ENCODE measurements at regions not wholly inside any gene's neighbourhood (a gene's known extent, or its start where the extent isn't known, plus 50 kb on each side); places are given as distances from the start of the nearest gene placed in this dataset.

GRCh38 chr10:114758331-114758730 is 63.2 kb upstream of the FHIP2A start:
- H3K27ac Mint-ChIP-seq, result no peak overlapping the region
- H3K4me3 Mint-ChIP-seq, result no peak overlapping the region
- H3K4me1 Mint-ChIP-seq (ENCODE audit: low read depth), result peaks cover 24% of the 10 kb centered on the region
- TF ChIP-seq, protein P1, sequence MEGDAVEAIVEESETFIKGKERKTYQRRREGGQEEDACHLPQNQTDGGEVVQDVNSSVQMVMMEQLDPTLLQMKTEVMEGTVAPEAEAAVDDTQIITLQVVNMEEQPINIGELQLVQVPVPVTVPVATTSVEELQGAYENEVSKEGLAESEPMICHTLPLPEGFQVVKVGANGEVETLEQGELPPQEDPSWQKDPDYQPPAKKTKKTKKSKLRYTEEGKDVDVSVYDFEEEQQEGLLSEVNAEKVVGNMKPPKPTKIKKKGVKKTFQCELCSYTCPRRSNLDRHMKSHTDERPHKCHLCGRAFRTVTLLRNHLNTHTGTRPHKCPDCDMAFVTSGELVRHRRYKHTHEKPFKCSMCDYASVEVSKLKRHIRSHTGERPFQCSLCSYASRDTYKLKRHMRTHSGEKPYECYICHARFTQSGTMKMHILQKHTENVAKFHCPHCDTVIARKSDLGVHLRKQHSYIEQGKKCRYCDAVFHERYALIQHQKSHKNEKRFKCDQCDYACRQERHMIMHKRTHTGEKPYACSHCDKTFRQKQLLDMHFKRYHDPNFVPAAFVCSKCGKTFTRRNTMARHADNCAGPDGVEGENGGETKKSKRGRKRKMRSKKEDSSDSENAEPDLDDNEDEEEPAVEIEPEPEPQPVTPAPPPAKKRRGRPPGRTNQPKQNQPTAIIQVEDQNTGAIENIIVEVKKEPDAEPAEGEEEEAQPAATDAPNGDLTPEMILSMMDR (IDR thresholded peaks at IDR 0.05), result no peak
- DNase-seq, result peak; percentile 10
- H3K36me3 Mint-ChIP-seq (ENCODE audit: low read depth), result no peaks in the 10 kb centered on the region
- no peaks in the 10 kb centered on the region for H3K27me3 Mint-ChIP-seq (ENCODE audit: insufficient read depth)
- H3K9me3 Mint-ChIP-seq, result no peaks in the 10 kb centered on the region

- no peak overlapping the region for H3K4me3 Mint-ChIP-seq
- no peaks in the 10 kb centered on the region for H3K9me3 Mint-ChIP-seq
- no peak overlapping the region for H3K27ac Mint-ChIP-seq
- H3K4me1 Mint-ChIP-seq (ENCODE audit: low read depth), result peaks cover 2% of the 10 kb centered on the region
- no peaks in the 10 kb centered on the region for H3K36me3 Mint-ChIP-seq (ENCODE audit: low read depth)
- H3K27me3 Mint-ChIP-seq (ENCODE audit: insufficient read depth), result no peaks in the 10 kb centered on the region
- TF ChIP-seq, protein P1 (IDR thresholded peaks at IDR 0.05), result no peak
- DNase-seq, result no peak
These were observed 60.1 kb upstream of the FHIP2A start for GRCh38 chr10:114761205-114762193.

DNA sequence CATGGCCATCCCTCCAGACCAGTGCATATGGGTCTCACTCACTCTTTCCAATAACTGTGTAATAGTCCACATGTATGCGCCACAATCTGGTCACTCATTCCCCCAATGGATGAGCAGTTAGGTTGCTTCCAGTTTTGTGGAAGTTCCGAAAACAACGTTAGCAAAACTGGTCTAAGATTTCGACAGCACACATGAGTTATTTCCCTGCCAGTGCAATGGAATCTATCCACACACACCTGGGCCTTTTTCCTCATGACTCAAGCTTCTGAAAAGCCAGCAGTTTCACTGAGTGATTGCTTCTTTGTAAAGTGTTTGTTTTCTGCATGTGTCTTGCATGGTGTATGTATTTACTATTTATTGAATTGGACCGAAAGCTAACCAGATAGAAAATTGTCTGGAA is 58.8 kb upstream of the FHIP2A start:
- H3K4me3 Mint-ChIP-seq, result no peak overlapping the region
- H3K36me3 Mint-ChIP-seq (ENCODE audit: low read depth), result no peaks in the 10 kb centered on the region
- TF ChIP-seq, protein P1 (IDR thresholded peaks at IDR 0.05), result no peak
- H3K4me1 Mint-ChIP-seq (ENCODE audit: low read depth), result peaks cover 12% of the 10 kb centered on the region
- no peak for DNase-seq
- H3K27ac Mint-ChIP-seq, result no peak overlapping the region
- no peaks in the 10 kb centered on the region for H3K9me3 Mint-ChIP-seq
- H3K27me3 Mint-ChIP-seq (ENCODE audit: insufficient read depth), result peaks cover 2% of the 10 kb centered on the region; the same call in 1 of the 2 replicates

GRCh38 chr10:114764656-114765055 is 56.9 kb upstream of the FHIP2A start:
- Mint-ChIP-seq H3K27ac (no peak overlapping the region), H3K36me3 (ENCODE audit: low read depth) (no peaks in the 10 kb centered on the region), H3K4me3 (no peak overlapping the region), H3K4me1 (ENCODE audit: low read depth) (peaks cover 21% of the 10 kb centered on the region), H3K9me3 (no peaks in the 10 kb centered on the region), H3K27me3 (ENCODE audit: insufficient read depth) (peaks cover 2% of the 10 kb centered on the region; the same call in 1 of the 2 replicates)
- DNase-seq, result no peak
- TF ChIP-seq, protein P1 (IDR thresholded peaks at IDR 0.05), result no peak

DNA sequence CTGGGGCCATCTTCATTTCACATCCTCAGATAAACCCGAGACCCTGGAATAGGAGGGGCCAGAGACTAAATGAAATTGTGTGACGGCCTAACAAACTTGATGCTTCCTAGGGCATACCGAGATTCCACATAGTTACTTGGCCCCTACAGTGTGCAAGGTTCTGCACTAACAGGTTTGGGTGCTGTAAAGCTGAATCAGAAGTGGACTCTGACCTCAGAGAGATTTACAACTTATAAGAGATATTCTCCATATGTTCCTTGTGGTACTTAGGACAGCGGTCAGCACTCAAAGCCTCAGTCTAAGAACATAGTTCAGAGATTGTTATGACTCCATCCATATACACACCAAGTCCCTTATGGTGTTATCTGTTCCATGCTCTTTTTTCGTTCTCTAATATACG is 55.1 kb upstream of the FHIP2A start:
- no peak for DNase-seq
- Mint-ChIP-seq H3K36me3 (ENCODE audit: low read depth) (no peaks in the 10 kb centered on the region), H3K9me3 (no peaks in the 10 kb centered on the region), H3K4me3 (peak overlapping the region; percentile 91), H3K27ac (no peak overlapping the region), H3K4me1 (ENCODE audit: low read depth) (peaks cover 23% of the 10 kb centered on the region), H3K27me3 (ENCODE audit: insufficient read depth) (peaks cover 2% of the 10 kb centered on the region; the same call in 1 of the 2 replicates)
- TF ChIP-seq, protein P1 (IDR thresholded peaks at IDR 0.05), result no peak
